ENCODE measurements at regions not wholly inside any gene's neighbourhood (a gene's known extent, or its start where the extent isn't known, plus 50 kb on each side); places are given as distances from the start of the nearest gene placed in this dataset.

DNA sequence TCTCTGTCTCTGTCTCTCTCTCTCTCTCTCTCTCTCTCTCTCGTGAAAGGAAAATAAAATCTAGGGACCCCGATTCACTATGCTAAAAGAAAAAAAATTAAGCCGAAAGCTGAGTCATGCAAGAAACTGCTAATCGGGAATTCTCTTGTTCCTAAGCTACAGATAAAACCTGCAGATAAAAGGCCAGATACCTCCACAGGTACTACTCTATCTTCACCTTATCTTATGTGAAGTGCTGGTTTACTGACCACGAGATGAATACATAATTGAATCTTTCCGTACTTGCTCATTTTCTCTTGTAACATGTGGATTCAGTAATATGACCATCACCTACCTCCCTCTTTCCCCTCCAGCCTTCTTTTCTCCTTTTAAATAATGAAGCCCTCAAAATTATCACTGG lies 120.5 kb downstream of the RFX6 start:
- TF ChIP-seq CTCF (IDR thresholded peaks at IDR 0.05) (no peak), POLR2A (IDR thresholded peaks at IDR 0.05) (no peak)
